Stimulated activated CD4-positive, alpha-beta T cell treated with anti-CD3 and anti-CD28 coated beads, Interleukin-1b, Interleukin-23, amount 100 ng/mL, for 48 hours (primary cell): ENCODE measurements at regions not wholly inside any gene's neighbourhood (a gene's known extent, or its start where the extent isn't known, plus 50 kb on each side); places are given as distances from the start of the nearest gene placed in this dataset.

Source experiments
- DNase-seq: peaks from one replicate; pipeline ENCODE4 v3.0.0-alpha.2; 2020

GRCh38 chr20:21936720-21937380 lies 231.4 kb downstream of the PAX1 start:
- DNase-seq = no peak

DNA sequence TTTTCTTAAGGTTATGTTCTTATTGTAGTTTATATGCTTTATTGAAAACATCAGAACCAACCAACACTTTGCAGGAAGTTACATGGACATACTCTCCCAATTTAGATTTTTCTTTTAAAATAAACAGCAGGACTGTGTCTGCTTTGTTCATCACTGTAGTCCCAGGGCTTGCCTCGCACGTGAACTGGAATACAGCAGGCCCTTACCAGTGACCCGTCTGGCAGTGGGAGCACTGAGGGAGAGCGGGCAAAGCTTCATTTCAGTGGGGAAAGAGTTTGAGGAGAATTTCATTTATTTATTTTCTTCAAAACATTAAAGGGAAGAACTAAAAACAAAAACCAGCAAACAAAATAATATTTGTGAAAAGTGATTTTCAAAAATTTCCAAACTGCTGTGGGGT lies 230.8 kb downstream of the PAX1 start:
- no peak for DNase-seq

GRCh38 chr20:21933526-21933925 lies 228.1 kb downstream of the PAX1 start:
- DNase-seq = no peak

GRCh38 chr20:21921251-21921650 lies 215.8 kb downstream of the PAX1 start:
- no peak for DNase-seq

DNA sequence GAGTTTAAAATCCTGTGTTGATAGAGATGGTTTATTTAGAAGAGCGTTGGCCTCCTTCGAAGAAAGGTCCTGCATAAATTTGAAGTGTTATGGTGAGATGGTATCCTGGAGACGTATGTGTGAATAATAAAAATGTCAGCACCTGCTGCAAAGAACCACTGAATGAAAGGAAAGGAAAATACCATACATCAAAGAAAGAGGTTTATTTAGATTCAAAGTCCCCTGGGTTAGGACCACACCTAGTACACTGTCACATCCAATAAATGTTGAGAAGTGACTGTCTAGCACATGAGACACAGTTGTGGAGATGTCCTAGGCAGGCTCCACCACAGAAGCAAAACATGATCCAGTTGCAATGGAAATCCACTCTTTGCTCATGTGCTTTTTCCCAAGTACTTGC lies 214.7 kb downstream of the PAX1 start:
- no peak for DNase-seq

DNA sequence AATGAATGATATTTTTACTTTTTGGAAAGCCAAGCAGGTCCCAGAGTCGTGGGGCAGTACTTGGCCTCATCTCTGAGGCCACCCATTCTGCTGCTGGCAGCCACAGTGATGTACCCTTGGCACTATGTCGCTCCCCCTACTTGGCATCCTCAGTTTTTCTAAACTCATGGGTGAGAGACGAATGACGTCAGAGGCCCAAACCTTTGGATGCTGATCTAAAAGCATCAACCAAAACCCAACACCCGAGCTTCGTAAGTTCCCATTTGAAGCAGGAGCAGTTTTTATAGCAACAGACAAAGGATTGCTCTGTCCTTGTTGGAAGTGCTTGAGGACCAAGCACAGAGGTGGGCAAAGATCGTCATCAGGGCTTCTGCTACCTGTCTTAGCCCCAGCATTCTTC lies 212.9 kb downstream of the PAX1 start:
- DNase-seq = no peak

DNA sequence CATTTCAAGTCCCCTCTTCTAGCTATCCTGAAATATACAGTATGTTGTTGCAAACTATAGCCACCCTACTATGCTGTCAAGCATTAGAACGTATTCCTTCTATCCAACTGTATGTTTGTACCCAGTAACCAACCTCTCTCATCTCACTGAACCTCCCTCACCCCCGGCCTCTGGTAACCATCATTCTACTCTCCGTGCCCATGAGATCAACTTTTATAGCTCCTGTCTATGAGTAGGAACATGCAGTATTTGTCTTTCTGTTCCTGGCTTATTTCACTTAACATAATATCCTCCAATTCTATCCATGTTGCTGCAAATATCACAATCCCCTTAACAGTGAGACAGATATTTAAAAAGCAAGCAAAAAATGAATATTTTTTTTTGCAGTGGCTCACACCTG lies 196.9 kb downstream of the PAX1 start:
- no peak for DNase-seq

DNA sequence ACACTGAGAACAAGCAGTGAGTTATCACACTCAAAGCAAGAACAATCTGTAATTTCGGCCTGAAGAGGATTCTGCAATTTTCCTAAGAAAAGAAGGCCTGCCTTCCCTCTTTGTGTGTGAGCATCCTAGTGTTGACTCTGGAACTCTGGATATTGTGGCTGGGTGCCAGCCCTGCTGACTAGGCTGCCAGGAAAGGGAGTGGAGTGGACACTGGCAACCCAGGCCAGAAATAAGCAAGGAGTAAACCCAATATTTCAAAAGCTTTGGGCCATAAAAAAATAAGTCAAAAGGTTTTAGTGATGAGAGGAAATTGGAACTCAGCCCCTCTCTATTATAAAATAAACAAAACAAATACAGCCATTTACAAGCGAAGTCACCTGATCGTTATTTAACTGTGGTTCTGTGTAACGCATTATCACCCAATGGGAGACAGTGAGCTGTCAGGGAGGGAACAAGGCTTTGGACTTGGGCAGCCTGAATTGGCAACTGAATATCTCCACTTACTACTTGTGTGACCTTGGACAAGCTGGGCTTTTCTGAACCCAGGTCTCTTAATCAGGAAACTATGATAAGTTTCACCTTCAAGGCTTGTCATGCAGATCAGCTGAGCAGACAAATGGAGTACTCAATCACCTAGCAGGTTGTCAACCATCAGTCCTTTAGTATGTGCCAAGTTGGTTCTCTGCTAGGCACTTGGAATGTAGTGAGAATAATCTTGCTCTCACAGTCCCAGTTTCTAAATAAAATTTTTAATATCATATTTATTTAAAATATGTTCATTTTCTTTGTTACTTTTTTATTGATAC lies 196.2 kb downstream of the PAX1 start:
- DNase-seq = no peak

GRCh38 chr20:21900431-21900830 lies 195.0 kb downstream of the PAX1 start:
- DNase-seq = no peak

DNA sequence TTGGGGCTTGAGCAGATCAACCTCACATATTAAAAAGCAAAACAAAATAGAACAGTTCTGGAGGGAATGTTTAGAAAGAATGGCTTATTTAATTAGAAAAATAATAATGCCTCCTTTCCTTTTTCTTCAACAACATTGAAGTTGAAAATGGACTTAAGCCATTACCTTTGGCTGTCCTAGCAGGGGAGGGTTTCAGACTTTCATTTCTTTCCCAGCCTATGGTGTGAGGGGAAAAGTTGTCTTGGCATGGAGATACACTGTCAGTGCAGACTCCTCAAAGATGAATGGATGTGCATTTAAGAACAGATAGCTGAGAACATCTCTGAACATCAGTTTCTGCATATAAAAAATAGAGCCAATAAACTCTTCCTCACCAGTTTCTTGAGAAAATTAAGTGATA lies 169.5 kb downstream of the PAX1 start:
- no peak for DNase-seq

GRCh38 chr20:21874127-21874526 lies 168.7 kb downstream of the PAX1 start:
- no peak for DNase-seq

DNA sequence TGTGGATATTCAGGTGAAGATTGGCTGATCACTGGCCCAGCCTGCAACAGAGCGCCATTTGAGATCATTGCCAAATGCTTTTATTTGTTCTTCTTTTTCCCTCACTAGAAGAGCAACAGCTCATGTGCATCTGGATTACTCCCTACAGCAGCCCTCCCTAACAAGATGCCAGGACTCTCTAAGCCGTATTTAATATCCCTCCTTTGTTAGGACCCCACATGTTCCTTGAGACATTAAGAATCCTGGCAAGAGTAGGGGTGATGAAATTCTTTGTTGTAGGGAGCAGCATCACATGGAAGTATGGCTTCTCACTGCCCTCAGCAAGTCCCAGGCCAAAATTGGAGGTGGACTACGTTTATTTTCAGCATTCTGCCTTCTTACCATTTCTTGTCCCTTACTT lies 167.8 kb downstream of the PAX1 start:
- DNase-seq = no peak

DNA sequence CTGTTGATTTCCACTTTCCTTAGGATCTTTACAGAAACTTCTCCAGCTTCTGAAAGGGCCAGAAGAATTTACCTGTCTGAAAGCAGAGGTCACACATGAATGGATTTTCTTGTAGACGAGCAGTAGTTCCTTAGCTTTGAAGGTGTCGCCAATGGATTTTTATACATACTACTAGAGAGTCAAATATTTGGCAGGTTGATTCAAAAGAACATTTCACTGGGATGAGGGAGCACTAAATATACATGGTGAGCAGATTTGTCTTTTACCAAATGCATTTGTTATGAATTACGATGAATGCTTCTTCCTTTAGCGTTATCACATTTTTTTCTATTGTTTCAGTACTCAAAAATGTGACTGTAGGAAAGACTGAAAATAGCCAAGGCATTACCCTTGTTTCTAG lies 162.3 kb downstream of the PAX1 start:
- DNase-seq = no peak

GRCh38 chr20:21867353-21867752 lies 161.9 kb downstream of the PAX1 start:
- no peak for DNase-seq

GRCh38 chr20:21862956-21863355 lies 157.5 kb downstream of the PAX1 start:
- DNase-seq = no peak

GRCh38 chr20:21862259-21862946 lies 156.9 kb downstream of the PAX1 start:
- DNase-seq = no peak

GRCh38 chr20:21840991-21841390 lies 135.5 kb downstream of the PAX1 start:
- DNase-seq = no peak

GRCh38 chr20:21839982-21840381 lies 134.5 kb downstream of the PAX1 start:
- DNase-seq = no peak

DNA sequence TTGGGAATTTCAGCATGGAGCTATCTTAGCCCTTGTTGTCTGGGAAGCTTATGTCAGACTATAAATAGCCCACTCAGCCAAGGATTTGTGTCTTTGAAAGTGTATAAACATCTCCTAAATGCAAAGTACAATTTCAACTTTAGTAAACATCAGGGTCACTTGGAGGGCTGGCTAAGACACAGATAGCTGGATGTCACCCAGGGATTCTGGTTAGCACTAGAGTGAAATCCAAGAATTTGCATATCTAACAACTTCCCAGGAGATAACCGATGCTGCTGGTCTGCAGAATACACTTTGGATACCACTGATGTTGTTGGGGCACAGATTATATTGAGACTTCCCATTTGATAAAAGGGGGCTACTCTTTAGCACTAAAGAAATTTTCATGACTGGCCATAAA lies 130.9 kb downstream of the PAX1 start:
- no peak for DNase-seq

- no peak for DNase-seq
Observed at GRCh38 chr20:21835042-21835441, 129.6 kb downstream of the PAX1 start.

GRCh38 chr20:21832442-21833385 lies 127.2 kb downstream of the PAX1 start:
- DNase-seq = no peak

DNA sequence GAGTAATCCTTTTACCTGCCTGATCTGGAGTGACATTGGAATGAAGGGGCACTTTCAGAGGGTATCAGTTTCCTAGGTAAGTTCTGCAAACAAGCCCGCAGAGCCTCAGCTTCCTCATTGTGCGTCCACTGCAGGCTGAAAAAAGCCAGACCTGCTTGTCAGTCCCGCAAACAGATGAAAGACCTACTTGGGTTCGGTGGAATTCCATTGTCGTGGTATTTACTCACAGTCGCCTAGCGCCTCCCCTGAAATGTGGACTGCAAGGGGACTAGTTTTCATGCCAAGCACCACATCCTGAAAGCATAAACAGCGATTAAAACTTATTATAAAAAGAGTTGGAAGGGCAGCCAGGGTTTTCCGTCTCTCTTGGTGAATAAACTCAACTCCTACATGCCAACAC lies 121.5 kb downstream of the PAX1 start:
- no peak for DNase-seq

DNA sequence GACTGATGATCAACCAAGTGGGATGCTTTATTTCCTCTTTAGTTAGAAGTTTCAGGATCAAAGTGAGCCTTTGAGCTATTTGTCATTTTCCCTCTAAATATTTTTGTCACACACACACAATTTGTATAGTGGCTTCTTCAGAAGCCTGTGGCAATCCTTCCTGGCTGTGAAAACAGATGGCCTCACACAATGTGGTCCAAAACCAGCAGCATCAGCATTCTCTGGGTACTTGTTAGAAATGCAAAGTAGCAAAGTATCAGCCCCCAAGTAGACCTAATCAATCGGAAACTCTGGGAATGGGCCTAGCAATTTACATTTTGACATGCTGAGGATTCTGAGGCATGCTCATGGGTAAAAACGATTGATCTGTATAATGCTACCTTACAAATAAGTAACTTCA lies 115.9 kb downstream of the PAX1 start:
- no peak for DNase-seq
